Chondrocyte (in vitro differentiated cells): ENCODE measurements at regions not wholly inside any gene's neighbourhood (a gene's known extent, or its start where the extent isn't known, plus 50 kb on each side); places are given as distances from the start of the nearest gene placed in this dataset.

Experiments used
- DNase-seq: peaks from one replicate; pipeline ENCODE4 v3.0.0; 2021; ENCODE audit warnings: mixed read lengths, low spot score
- H3K27ac Mint-ChIP-seq: one replicate; pipeline ENCODE4 v1.8.0; 2021; ENCODE audit warnings: mild to moderate bottlenecking, moderate library complexity, mixed read lengths; ENCODE audit not compliant: unreplicated experiment
- H3K27me3 Mint-ChIP-seq: 2 replicates; pipeline ENCODE4 v1.8.0; 2021; ENCODE audit warnings: low read depth, mixed read lengths
- H3K36me3 Mint-ChIP-seq: 2 replicates; pipeline ENCODE4 v1.8.0; 2021; ENCODE audit warnings: low read depth, mixed read lengths
- H3K4me1 Mint-ChIP-seq: 2 replicates; pipeline ENCODE4 v1.8.0; 2021; ENCODE audit warnings: low read depth, mild to moderate bottlenecking, mixed read lengths
- H3K4me3 Mint-ChIP-seq: one replicate; pipeline ENCODE4 v1.8.0; 2021; ENCODE audit warnings: mild to moderate bottlenecking, moderate library complexity, mixed read lengths; ENCODE audit not compliant: unreplicated experiment
- H3K9me3 Mint-ChIP-seq: 2 replicates; pipeline ENCODE4 v1.8.0; 2021; ENCODE audit warnings: low read depth, mixed read lengths
- CTCF ChIP-seq: fragments of 200-600 bp; sonication (generic); IDR thresholded peaks from 2 replicates; pipeline ENCODE4 v1.5.0; 2021; ENCODE audit warnings: antibody characterized with exemption, mild to moderate bottlenecking, moderate library complexity

- Mint-ChIP-seq H3K9me3 (no peaks in the 10 kb centered on the region), H3K27me3 (peaks cover 15% of the 10 kb centered on the region), H3K27ac (no peak overlapping the region), H3K4me1 (peaks cover 23% of the 10 kb centered on the region), H3K36me3 (no peaks in the 10 kb centered on the region), H3K4me3 (no peak overlapping the region)
- no peak for TF ChIP-seq CTCF
- no peak for DNase-seq
These were observed 135.1 kb downstream of the RRAGC start for GRCh38 chr1:38724160-38725131.

- H3K36me3 Mint-ChIP-seq = no peaks in the 10 kb centered on the region
- no peak for TF ChIP-seq CTCF
- H3K4me3 Mint-ChIP-seq = no peak overlapping the region
- H3K27me3 Mint-ChIP-seq = peaks cover 18% of the 10 kb centered on the region
- H3K4me1 Mint-ChIP-seq = peaks cover 6% of the 10 kb centered on the region
- DNase-seq = no peak
- no peaks in the 10 kb centered on the region for H3K9me3 Mint-ChIP-seq
- no peak overlapping the region for H3K27ac Mint-ChIP-seq
These were observed 137.8 kb downstream of the RRAGC start for GRCh38 chr1:38721816-38722215.

GRCh38 chr1:38719880-38720279, 139.7 kb downstream of the RRAGC start:
- peaks cover 18% of the 10 kb centered on the region for H3K27me3 Mint-ChIP-seq
- no peak for DNase-seq
- no peak for TF ChIP-seq CTCF

GRCh38 chr1:38718031-38718430, 141.5 kb downstream of the RRAGC start:
- H3K4me3 Mint-ChIP-seq = no peak overlapping the region
- no peak overlapping the region for H3K27ac Mint-ChIP-seq
- peaks cover 18% of the 10 kb centered on the region for H3K27me3 Mint-ChIP-seq
- DNase-seq = no peak
- H3K9me3 Mint-ChIP-seq = no peaks in the 10 kb centered on the region
- TF ChIP-seq CTCF = no peak
- no peaks in the 10 kb centered on the region for H3K36me3 Mint-ChIP-seq
- H3K4me1 Mint-ChIP-seq = no peaks in the 10 kb centered on the region

More at GRCh38 chr1:38719880-38720279, 139.7 kb downstream of the RRAGC start:
- Mint-ChIP-seq H3K27ac (no peak overlapping the region), H3K9me3 (no peaks in the 10 kb centered on the region), H3K4me1 (peaks cover 6% of the 10 kb centered on the region), H3K4me3 (no peak overlapping the region), H3K36me3 (no peaks in the 10 kb centered on the region)

- Mint-ChIP-seq H3K27me3 (peaks cover 15% of the 10 kb centered on the region), H3K27ac (no peak overlapping the region), H3K9me3 (peaks cover 6% of the 10 kb centered on the region), H3K4me3 (no peak overlapping the region), H3K36me3 (no peaks in the 10 kb centered on the region), H3K4me1 (no peaks in the 10 kb centered on the region)
- DNase-seq = no peak
- no peak for TF ChIP-seq CTCF
These were observed 143.3 kb downstream of the RRAGC start for GRCh38 chr1:38716229-38716628.
